ENCODE measurements at regions not wholly inside any gene's neighbourhood (a gene's known extent, or its start where the extent isn't known, plus 50 kb on each side); places are given as distances from the start of the nearest gene placed in this dataset.

DNA sequence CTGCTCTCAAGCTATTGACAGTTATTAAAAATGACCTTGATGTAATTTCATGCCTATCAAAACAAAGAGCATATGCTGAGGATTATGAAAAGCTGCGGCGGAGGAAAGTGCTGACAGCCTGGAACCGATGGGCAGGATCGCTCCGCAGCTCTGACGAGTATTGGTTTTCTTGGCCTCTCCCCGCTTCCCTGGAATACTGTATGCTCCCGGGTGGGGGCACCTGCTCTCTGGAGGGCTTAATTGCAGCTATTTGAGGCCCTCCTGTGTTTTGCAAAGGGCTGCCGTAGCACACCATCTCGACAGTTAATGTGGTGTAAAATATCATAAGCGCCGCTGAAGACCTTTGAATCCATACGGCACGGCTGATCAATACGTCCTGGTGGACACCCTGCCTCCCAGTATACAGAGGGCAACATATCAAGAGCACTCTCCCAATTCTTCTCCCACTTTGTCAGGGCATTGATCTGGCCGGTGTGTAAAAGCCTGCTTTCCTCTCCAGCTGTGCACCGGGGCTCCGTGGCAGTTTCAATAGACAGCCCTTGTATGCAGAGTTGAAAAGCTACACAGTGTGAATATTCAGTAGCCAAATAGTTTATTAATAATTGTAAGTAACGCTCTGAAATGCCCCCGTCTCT lies 662.4 kb downstream of the GALR1 start:
- no peak for DNase-seq (ENCODE audit: low read depth)

DNA sequence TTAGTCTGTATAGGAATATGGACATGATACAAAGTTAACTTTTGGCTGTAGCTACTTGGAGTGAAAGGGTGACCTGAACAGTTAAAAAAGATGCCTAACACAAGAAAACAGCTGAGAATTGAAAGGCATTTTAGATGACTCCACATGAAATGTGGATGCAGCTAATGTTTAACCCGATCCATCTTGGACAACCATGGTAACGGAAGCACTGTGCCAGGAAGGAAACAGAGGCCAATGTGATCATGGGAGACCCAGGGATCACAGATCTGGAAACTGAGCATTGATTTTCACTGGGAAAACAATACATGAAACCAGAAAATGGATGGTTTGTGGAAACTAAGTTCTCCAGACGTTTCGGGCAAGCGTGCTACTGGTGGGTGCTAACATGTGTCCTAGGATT lies 669.1 kb downstream of the GALR1 start:
- no peak for DNase-seq (ENCODE audit: low read depth)

DNA sequence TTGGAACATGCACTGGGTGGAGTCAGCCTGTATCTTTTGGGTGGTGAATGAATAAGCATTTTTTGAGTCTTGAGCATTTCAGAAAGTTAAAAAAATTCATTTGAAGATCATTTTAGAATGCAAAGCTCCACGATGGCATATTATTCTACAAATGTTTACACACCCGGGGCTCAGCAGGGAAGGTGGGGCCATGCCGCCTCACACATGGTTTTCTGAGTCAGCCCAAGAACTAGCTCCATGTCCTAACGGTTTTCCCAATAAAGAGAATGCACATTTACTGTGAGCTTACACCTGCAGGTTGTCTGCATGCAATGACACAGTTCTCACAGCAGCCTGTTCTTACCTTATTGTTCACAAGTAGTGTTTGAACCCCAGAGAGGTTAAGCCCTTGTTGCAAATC lies 670.3 kb downstream of the GALR1 start:
- no peak for DNase-seq (ENCODE audit: low read depth)

DNA sequence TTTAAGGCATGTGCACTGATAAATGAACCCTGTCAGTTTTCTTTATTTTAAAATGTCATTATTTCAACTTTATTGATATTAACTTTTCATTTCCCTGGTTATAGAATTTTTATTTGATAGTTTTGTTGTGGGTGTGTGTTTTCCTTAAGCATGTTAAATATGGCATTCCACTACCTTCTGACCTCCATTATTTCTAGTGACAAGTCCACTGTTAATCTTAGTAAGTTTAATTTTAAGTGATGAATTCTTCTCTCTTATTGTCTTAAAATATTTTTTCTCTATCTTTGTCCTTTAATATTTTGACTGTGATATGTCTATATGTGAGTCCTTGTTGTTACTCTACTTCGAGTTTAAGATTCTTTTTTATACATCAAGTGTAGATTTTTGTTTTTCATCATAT lies 685.7 kb downstream of the GALR1 start:
- DNase-seq (ENCODE audit: low read depth): no peak

DNA sequence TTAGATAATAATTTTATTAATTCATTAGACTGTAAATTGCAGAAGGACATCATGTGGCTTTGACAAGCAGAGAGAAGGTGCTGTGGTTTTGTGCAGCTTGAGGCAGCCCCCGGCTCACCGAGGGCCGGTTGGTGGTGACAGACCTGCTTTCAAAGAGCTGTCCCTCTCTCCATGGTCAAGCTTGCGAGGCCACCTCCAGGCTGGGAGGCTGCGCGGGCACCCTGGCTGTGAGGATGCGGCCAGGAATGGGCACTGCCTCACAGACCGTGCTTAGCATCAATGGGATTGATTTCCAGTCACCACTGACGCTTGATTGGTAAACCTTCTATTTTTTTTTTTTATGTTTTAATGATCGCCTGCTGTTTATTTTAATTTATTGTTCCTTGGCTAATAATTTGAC lies 690.9 kb downstream of the GALR1 start:
- DNase-seq (ENCODE audit: low read depth): no peak

DNA sequence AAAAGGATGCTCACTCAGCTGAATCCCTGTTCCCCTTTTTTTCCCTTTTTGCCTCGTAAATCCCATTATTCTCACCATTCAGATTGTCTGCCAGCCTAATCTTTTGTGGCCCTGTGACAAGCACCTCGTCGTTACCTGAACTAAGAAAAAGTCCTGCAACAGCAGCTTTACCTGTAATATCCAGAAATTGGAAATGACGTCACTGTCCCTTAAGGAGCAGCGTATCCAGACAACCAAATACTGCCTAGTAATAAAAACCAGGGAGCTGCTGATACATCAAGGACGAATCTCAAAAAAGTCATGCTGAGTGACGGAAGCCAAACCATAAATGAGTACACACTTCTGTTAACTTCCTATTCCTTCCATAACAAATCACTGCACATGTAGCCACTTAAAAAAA lies 694.9 kb downstream of the GALR1 start:
- no peak for DNase-seq (ENCODE audit: low read depth)

DNA sequence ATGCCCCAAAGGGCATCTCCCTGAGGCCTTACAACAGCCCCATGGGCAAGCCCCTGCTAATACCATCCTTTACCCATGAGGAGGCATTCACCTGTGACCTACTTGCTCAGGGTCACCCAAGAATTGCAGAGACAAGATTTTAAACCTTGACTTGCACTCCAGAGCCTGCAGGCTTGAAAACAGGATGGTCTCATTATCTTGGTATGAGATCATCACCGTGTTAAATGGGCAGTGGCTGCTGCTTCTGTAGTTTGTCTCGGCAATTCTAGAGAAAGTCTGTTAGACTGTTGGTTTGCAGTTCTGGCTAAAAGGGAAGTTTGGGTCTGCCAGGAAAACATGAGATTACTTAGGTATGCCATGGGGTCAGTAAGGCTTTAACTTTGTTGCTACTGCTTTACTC lies 698.9 kb downstream of the GALR1 start:
- no peak for DNase-seq (ENCODE audit: low read depth)

DNA sequence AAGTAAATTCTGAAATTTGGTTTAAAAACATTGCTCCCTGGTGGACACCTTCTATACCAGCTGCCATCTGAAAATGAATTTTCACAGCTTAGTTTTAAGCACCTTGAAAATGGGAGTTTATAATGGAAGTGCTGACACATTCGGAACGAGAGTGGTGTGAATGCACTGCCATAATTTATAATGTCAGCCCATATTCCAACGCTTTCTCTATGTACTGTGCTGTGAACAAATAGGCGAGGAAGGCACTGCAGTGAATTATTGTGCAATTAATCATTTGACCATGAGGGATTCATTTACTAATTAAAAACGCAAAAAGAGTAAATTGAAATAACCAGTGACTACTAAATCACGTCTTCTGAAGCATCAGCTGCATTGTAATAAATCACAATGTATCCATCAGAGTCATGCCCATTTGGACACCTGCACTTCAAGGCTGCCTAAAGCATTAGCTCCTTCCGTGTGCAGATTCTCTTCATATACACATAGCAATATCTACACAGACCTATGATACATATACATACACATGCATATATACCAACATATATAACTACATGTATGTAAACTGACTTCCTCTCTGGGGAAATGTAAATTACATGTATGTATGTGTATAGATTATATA lies 699.8 kb downstream of the GALR1 start:
- no peak for DNase-seq (ENCODE audit: low read depth)

DNA sequence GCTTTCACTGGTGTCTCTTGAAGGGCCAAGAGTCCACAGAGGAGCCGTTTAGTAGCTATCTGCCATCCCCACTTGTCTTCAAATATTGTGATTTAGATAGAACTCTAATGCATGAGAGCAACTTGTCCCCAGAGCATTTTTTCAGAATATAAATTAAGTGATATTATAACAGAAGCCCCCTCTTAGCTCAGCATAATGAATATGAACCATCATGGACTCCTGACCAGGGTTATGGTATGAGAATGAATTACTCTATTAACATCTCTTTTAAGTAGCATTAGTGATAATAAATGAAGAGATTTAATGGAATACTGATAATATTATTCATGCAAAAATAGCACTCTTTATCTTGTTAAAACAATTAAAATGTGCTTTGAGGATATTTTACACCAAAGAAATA lies 709.6 kb downstream of the GALR1 start:
- no peak for DNase-seq (ENCODE audit: low read depth)

DNA sequence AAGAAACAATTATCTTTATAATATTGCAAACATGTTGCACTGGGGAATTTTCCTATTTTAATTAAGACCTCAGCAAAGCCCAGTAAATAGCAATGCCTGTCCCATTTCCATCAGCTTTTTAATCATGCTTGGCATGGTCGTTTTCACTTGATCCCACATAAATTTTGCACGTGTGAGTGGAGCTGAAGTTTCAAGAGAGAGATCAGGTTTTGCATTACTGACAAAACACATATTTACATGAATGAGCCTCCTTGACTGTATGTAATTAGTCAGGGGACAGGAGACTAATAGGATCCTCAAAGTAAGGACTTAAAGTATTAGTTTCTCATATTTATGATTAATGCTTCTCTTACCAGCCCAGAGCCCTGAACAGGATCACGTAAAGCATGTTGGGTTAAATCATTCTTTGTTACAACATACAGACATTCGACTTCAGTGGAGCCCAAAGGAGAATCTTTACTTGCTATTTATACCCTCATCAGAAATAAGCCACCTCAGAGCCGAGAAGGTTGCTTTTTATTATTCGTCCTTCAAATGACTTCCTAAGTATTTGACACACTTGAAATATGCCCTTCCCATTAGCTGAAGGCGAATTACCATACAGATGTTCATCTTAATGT lies 711.3 kb downstream of the GALR1 start:
- no peak for DNase-seq (ENCODE audit: low read depth)

DNA sequence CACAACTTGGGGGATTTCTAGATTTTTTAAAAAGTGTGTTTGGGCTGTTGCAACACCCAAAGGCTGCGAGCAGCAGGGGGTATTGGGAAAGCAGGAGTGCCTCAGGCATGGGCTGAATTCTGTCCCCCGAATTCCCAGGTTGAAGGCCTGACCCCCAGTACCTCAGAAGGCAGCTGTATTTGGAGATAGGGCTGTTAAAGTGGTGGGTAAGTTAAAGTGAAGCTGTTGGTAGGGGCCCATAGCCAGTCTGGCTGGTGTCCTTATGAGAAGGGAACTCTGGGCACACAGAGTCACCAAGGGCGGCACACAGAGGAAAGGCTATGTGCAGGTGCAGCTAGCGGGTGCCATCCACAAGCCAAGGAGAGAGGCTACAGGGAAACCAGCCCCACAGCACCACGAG lies 717.4 kb downstream of the GALR1 start:
- no peak for DNase-seq (ENCODE audit: low read depth)

DNA sequence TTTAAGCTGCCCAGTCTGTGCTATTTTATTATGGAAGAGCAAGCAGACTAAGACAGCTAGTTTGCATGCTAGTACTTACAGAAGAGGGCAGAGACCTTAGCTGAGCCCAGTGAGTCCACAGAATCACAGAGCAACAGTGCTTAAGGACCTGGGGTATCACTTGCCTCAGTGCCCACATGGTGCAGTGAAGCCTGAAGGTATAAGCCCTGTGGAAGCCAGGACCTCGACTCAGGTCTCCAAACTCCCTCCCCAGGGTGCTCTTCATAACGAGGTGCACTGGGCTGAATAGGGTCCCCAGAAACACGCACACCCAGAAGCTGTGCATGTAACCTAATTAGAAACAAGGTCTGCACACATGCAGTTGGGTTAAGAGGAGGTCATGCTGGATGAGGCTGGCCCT lies 718.1 kb downstream of the GALR1 start:
- DNase-seq (ENCODE audit: low read depth): no peak

DNA sequence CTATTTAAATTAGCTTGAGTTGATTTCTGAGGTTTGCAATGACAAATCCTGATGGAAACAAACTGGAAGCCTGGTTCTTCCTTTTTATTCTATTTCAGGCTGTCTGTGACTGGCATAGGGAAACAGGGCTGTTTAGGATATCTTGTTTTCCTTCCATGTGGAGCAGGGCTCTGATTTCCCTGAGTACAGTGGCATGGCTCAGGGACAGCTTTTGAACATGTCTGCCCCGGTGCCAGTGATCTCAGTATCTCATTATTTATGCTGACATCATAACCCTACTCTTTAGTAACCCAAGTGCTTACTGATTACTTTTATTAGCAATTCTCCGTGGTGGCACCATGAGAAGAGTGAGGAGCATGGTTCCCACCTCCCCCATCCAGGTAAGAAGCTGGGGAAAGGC lies 720.3 kb downstream of the GALR1 start:
- DNase-seq (ENCODE audit: low read depth): no peak

DNA sequence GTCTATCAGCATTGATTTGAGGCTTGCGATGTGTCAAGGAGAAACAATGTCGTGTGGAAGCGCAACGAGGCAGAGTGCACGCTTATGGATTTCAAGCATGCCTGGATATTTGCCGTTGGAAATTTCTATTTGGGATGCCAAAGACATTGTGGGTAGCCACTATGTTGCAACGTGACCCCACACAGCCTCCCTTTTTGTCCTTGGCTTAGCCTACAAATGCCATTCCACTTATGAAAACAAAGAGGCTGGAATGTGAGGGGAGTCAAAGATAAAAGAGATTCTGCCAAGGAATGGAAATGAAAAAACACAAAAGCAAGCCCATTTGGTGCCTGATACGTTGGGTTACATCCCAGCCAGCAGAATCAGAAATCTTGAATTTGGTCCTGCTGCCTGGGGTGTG lies 721.2 kb downstream of the GALR1 start:
- no peak for DNase-seq (ENCODE audit: low read depth)

DNA sequence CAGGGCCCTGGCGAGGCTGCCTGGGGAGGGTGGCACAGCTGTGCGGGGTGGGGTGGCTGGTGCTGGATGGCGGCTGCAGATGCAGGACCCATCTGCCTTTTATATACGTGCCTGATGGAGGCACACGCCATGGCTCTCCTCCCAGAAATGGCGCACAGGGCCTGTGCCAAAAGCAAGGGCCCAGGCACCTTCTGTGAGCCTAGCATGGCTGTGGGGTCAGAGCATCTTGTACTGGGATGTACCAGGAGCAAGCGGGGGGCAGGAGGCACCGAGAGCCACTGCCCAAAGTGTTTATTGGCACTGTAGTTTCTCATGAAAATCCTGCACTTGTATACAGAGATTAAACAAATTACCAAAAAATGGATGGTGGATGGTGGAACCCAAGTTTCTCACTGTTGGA lies 724.1 kb downstream of the GALR1 start:
- DNase-seq (ENCODE audit: low read depth): no peak

DNA sequence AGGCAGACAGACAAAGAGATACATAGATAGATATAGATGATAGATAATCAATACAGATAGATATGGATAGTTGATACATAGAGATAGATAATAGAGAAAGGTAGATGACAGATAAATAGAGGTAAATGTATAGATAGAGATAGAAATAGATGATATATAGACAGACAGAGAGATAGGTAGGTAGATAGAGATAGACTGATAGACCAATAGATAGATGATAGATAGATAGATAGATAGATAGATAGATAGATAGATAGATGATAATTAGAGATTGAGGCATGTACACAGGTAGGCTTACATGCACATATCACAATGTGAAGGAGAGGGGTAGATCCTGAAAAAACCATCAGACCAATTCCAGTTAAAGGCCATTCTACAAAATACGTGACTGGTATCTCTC lies 724.7 kb downstream of the GALR1 start:
- DNase-seq (ENCODE audit: low read depth): no peak

DNA sequence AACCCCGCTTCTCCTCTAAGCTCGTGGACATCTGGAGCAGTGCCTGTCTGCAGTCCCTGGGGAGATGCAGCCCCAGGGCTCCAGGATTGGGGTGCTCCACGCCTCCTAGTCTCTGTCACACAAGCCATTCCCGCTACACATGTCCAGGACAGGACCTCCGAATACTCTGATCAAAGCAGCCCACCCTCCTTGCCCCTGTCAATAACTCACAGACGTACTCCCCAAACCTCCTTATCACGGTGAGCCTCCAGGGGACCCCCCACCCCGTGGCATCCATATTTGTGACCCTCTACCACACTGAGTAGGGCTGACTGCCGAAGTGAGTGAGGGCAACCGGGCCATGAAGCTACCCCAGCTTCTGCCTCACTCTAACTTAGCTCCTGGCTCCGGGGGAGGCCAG lies 727.7 kb downstream of the GALR1 start:
- no peak for DNase-seq (ENCODE audit: low read depth)

DNA sequence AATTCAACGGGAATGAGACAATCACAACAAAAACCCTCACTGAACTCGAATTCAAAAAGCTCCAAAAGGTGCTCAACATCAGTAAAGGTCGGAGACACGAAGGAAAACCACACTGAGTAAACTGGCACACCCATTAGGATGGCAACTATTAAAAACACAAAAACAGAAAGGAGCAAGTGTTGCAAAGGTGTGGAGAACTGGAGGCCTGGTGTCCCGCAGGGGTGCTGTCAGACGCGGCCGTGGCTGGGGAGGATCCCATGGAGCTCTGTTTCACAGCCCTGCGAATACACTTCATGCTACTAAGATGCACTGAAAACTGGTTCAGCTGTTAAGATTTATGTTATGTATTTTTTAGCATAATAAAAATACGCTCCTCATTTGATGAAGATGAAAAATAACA lies 730.6 kb downstream of the GALR1 start:
- DNase-seq (ENCODE audit: low read depth): no peak

DNA sequence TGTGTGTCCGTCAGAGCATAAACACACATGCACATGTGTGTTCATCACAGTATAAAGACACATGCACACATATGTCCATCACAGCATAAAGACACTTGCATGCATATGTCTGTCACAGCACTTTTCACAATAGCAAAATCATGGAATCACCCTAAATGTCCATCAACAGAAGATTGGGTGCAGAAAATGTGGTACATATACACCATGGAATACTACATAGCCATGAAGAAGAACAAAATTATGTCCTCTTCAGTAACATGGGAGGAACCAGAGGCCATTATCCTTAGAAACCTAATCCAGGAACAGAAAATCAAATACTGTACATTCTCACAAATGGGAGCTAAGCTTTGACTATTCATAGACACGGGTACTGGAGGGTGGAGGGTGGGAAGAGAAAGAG lies 732.2 kb downstream of the GALR1 start:
- no peak for DNase-seq (ENCODE audit: low read depth)

DNA sequence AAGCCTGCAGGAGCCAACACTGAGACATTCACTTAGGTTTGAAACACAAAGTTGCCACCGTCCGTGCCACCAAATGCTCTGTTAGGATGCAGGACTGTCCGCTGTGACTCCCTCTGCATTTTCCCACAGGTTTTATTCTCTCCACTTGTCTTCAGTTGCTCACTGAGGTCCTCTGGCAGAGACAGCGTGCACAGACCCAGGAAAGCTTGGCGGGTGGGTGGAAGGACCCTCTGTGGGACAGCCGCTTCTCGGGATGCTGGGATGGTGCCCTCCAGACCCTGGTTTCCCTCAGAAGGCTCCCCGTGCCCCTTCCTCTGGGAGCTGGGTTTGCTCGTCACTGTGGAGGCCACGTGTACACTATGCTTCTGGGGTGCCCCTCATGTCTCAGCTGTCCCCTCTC lies 733.6 kb downstream of the GALR1 start:
- no peak for DNase-seq (ENCODE audit: low read depth)

DNA sequence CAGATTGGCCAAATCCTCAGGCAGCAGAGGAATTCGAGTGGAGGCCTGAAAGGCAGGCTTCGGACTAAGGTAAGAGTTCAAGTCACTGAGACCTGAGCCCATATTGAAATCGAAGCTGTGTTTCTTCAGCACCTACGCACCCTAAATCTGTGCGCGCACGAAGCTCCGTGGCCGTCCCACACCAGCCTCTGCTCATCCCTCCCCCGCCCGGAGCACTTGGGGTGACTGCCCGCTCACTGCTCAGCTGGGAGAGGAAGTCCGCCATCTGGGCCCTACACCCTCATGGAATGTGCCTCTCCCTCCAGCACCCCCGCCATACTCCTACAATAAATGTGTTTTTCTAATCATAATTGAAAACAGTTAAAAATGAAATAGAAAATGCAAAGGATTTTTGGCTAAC lies 734.5 kb downstream of the GALR1 start:
- DNase-seq (ENCODE audit: low read depth): no peak

DNA sequence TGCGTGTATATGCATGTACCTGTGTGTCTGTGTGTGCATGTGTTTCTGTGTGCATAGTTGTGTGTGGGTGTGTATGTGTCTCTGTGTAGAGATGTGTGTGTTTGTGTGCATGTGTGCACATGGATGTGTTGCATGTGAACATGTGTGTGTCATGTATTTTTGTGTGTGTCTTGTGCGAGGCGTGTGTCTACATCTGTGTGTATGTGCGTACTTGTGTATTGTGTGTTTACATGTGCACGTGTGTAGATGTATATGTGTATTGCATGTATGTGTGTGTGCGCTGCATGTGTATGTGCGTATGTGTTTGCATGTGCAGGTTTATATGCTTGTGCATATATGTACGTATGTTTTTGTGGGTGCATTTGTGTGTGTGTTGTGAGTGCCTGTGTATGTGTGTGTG lies 735.2 kb downstream of the GALR1 start:
- no peak for DNase-seq (ENCODE audit: low read depth)

DNA sequence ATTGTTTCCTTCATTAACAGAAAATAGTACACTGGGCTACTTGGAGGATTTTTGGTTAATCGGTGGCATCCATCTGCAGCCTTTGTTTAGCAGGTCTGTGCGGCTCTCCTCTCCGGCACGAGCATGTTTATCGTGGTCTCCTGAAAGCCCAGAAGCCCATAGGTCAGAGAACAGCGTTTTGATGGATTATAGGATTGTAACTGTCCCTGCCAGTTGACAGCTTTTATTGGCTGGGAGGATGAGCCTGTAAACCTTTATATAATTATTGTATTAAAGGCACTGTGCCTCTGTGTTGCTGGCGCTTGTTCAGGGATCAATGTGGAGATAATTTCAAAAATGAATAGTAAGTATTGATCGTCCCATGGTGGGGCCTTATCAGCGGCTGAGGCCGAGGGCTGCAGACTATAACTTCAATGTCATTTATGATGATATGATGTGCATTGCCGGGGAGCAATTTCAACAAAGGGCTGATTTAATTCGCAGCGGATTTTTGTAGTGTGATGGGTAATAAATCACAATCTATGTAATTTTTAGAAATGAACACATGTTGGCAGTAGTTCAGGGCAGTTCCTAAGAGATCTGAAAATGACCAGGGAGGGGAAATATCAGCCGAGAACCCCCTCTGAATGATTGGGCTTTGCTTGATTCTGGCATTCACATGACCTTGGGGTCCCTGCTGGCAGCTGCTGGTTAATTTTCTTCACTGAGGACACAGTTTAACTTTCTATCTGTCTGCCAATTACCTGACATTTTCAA lies 736.1 kb downstream of the GALR1 start:
- DNase-seq (ENCODE audit: low read depth): no peak
